PC-3 (cell line): ENCODE measurements at regions not wholly inside any gene's neighbourhood (a gene's known extent, or its start where the extent isn't known, plus 50 kb on each side); places are given as distances from the start of the nearest gene placed in this dataset.

Experiments
- EZH2phosphoT487 ChIP-seq: fragments of 300-600 bp; sonication (generic); IDR thresholded peaks from 2 replicates; pipeline ENCODE4 v1.6.1; 2018; ENCODE audit warnings: mild to moderate bottlenecking, antibody characterized with exemption, low read length, borderline replicate concordance
- TF ChIP-seq, protein P1 (sequence below): fragments of 300-600 bp; sonication (generic); conservative IDR thresholded peaks from 2 replicates; pipeline ENCODE4 v1.5.1; 2017; ENCODE audit warnings: antibody characterized with exemption, low read depth, mild to moderate bottlenecking, low read length

DNA sequence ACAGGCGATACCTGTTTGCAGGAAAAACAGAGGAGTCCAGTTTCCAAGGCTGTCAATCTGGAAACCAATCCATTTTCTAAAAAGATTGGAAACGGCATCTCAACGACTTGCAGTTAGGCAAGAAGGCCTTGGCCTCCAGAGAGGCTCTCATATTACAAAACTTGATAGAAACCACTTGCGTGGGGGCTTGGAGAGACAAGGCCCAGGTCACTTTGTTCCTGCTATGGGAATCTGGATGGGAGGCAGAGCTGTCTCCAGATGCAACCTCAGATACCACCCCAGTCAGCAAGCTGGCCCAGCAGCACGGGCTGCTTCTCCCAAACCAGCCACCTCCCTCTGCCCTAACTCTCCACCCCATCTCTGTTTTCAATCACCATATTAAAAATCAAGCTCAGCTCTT lies 298.8 kb downstream of the TNS1 start:
- no peak for TF ChIP-seq EZH2phosphoT487
- TF ChIP-seq, protein P1, sequence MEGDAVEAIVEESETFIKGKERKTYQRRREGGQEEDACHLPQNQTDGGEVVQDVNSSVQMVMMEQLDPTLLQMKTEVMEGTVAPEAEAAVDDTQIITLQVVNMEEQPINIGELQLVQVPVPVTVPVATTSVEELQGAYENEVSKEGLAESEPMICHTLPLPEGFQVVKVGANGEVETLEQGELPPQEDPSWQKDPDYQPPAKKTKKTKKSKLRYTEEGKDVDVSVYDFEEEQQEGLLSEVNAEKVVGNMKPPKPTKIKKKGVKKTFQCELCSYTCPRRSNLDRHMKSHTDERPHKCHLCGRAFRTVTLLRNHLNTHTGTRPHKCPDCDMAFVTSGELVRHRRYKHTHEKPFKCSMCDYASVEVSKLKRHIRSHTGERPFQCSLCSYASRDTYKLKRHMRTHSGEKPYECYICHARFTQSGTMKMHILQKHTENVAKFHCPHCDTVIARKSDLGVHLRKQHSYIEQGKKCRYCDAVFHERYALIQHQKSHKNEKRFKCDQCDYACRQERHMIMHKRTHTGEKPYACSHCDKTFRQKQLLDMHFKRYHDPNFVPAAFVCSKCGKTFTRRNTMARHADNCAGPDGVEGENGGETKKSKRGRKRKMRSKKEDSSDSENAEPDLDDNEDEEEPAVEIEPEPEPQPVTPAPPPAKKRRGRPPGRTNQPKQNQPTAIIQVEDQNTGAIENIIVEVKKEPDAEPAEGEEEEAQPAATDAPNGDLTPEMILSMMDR, result no peak
